Hepatocyte (in vitro differentiated cells): ENCODE measurements at regions not wholly inside any gene's neighbourhood (a gene's known extent, or its start where the extent isn't known, plus 50 kb on each side); places are given as distances from the start of the nearest gene placed in this dataset.

Experiments
- DNase-seq: peaks from one replicate; pipeline ENCODE4 v3.0.0-alpha.2; 2016; ENCODE audit warnings: low spot score
- H2AFZ ChIP-seq: fragments of 200-600 bp; sonication (generic); 2 replicates; pipeline ENCODE4 v1.6.0; 2016; ENCODE audit warnings: antibody characterized with exemption, mild to moderate bottlenecking
- H3K27ac ChIP-seq: fragments of 200-600 bp; sonication (generic); 2 replicates; pipeline ENCODE4 v1.5.1; 2016; ENCODE audit warnings: mild to moderate bottlenecking
- H3K27me3 ChIP-seq: fragments of 200-600 bp; sonication (generic); 2 replicates; pipeline ENCODE4 v1.6.1; 2016
- H3K36me3 ChIP-seq: fragments of 200-600 bp; sonication (generic); replicated peaks from 2 replicates; pipeline ENCODE4 v1.5.1; 2016; ENCODE audit warnings: low read depth; ENCODE audit not compliant: insufficient read depth
- H3K4me1 ChIP-seq: fragments of 200-600 bp; sonication (generic); 2 replicates; pipeline ENCODE4 v1.5.1; 2016; ENCODE audit warnings: mild to moderate bottlenecking, moderate library complexity; ENCODE audit not compliant: insufficient read depth
- H3K4me2 ChIP-seq: fragments of 200-600 bp; sonication (generic); 2 replicates; pipeline ENCODE4 v1.6.0; 2016
- H3K4me3 ChIP-seq: fragments of 200-600 bp; sonication (generic); 2 replicates; pipeline ENCODE4 v1.5.1; 2016; ENCODE audit warnings: mild to moderate bottlenecking
- H3K79me2 ChIP-seq: fragments of 200-600 bp; sonication (generic); 2 replicates; pipeline ENCODE4 v1.6.0; 2017; ENCODE audit warnings: mild to moderate bottlenecking
- H3K9me2 ChIP-seq: fragments of 200-600 bp; sonication (generic); replicated peaks from 2 replicates; pipeline ENCODE4 v1.6.0; 2017; ENCODE audit warnings: mild to moderate bottlenecking; ENCODE audit not compliant: insufficient read depth
- H3K9me3 ChIP-seq: fragments of 200-600 bp; sonication (generic); 2 replicates; pipeline ENCODE4 v1.5.1; 2016; ENCODE audit warnings: low read depth, mild to moderate bottlenecking
- H4K20me1 ChIP-seq: fragments of 200-600 bp; sonication (generic); 2 replicates; pipeline ENCODE4 v1.6.0; 2016; ENCODE audit warnings: mild to moderate bottlenecking; ENCODE audit not compliant: insufficient read depth, poor library complexity, severe bottlenecking
- EZH2 ChIP-seq: fragments of 200-600 bp; sonication (generic); IDR thresholded peaks from 2 replicates; pipeline ENCODE4 v1.6.1; 2016; ENCODE audit warnings: antibody characterized with exemption, mild to moderate bottlenecking, borderline replicate concordance
- EZH2phosphoT487 ChIP-seq: fragments of 200-600 bp; sonication (generic); IDR thresholded peaks from one replicate; pipeline ENCODE4 v1.6.1; 2018; ENCODE audit warnings: antibody characterized with exemption, mild to moderate bottlenecking, low read depth, moderate library complexity; ENCODE audit not compliant: unreplicated experiment, severe bottlenecking
- WGBS: methylation state at CpG from one replicate; pipeline ENCODE4 v1.1.6; 2016; ENCODE audit warnings: low lambda C conversion rate; ENCODE audit errors: missing lambda C conversion rate; 5-methylcytosine and 5-hydroxymethylcytosine counted together
- TF ChIP-seq, protein P1 (sequence below): fragments of 200-600 bp; sonication (generic); IDR thresholded peaks from 2 replicates; pipeline ENCODE4 v1.5.1; 2016; ENCODE audit warnings: antibody characterized with exemption, mild to moderate bottlenecking; ENCODE audit not compliant: poor library complexity

DNA sequence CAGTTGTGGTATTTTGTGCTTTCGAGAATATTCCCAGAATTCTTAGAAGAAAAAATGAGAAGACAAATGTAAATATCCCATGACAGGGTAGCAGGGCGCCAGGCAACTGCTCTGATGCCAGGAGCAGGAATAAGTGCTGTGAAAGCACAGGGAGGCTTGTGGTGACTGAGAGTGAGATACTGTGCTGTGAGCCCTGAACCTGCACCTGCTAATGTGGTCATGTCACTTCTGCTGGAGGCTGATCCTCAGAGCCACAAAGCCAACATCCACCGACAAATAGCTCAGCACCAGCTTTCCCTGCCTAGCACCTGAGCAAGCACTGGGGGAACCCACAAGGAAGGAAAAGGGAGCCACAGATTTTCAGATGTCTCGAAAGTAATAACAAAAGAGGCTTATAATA, 368.6 kb upstream of the CDH4 start:
- TF ChIP-seq EZH2phosphoT487, result no peak
- TF ChIP-seq EZH2, result no peak
- TF ChIP-seq, protein P1, sequence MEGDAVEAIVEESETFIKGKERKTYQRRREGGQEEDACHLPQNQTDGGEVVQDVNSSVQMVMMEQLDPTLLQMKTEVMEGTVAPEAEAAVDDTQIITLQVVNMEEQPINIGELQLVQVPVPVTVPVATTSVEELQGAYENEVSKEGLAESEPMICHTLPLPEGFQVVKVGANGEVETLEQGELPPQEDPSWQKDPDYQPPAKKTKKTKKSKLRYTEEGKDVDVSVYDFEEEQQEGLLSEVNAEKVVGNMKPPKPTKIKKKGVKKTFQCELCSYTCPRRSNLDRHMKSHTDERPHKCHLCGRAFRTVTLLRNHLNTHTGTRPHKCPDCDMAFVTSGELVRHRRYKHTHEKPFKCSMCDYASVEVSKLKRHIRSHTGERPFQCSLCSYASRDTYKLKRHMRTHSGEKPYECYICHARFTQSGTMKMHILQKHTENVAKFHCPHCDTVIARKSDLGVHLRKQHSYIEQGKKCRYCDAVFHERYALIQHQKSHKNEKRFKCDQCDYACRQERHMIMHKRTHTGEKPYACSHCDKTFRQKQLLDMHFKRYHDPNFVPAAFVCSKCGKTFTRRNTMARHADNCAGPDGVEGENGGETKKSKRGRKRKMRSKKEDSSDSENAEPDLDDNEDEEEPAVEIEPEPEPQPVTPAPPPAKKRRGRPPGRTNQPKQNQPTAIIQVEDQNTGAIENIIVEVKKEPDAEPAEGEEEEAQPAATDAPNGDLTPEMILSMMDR, result no peak
- no peak overlapping the region for H3K4me2 ChIP-seq
- H3K4me3 ChIP-seq, result no peak overlapping the region
- no peak for DNase-seq
- H3K79me2 ChIP-seq, result no peaks in the 10 kb centered on the region
- no peaks in the 10 kb centered on the region for H3K9me2 ChIP-seq
- no peaks in the 10 kb centered on the region for H3K27me3 ChIP-seq
- no peak overlapping the region for H2AFZ ChIP-seq
- H3K36me3 ChIP-seq, result no peaks in the 10 kb centered on the region
- no peak overlapping the region for H3K27ac ChIP-seq
- H3K4me1 ChIP-seq, result no peaks in the 10 kb centered on the region
- H4K20me1 ChIP-seq, result no peaks in the 10 kb centered on the region
- no peaks in the 10 kb centered on the region for H3K9me3 ChIP-seq
- WGBS, result 78% methylated on average over 4 of the region's 4 CpGs

- Histone ChIP-seq H3K9me3 (no peaks in the 10 kb centered on the region), H3K4me2 (no peak overlapping the region), H3K4me1 (no peaks in the 10 kb centered on the region)
Measured at GRCh38 chr20:60884277-60884676, 367.8 kb upstream of the CDH4 start.

GRCh38 chr20:60888771-60889170, 363.3 kb upstream of the CDH4 start:
- Histone ChIP-seq H3K9me2 (no peaks in the 10 kb centered on the region), H3K27ac (no peak overlapping the region), H3K27me3 (no peaks in the 10 kb centered on the region), H3K79me2 (no peaks in the 10 kb centered on the region), H4K20me1 (no peaks in the 10 kb centered on the region), H3K4me1 (no peaks in the 10 kb centered on the region), H3K4me2 (no peak overlapping the region), H3K9me3 (no peaks in the 10 kb centered on the region), H2AFZ (no peak overlapping the region), H3K4me3 (no peak overlapping the region), H3K36me3 (no peaks in the 10 kb centered on the region)
- 92% methylated on average over 8 of the region's 8 CpGs for WGBS
- TF ChIP-seq EZH2 (no peak), EZH2phosphoT487 (no peak)
- TF ChIP-seq, protein P1, result no peak
- DNase-seq, result no peak

More at GRCh38 chr20:60884277-60884676, 367.8 kb upstream of the CDH4 start:
- H3K79me2 ChIP-seq, result no peaks in the 10 kb centered on the region
- no peaks in the 10 kb centered on the region for H3K27me3 ChIP-seq
- no peaks in the 10 kb centered on the region for H3K9me2 ChIP-seq
- 92% methylated on average over 3 of the region's 3 CpGs for WGBS
- H3K4me3 ChIP-seq, result no peak overlapping the region
- no peaks in the 10 kb centered on the region for H4K20me1 ChIP-seq
- TF ChIP-seq EZH2phosphoT487 (no peak), EZH2 (no peak)
- TF ChIP-seq, protein P1, result no peak
- no peaks in the 10 kb centered on the region for H3K36me3 ChIP-seq
- no peak overlapping the region for H3K27ac ChIP-seq
- H2AFZ ChIP-seq, result no peak overlapping the region
- no peak for DNase-seq
